Spleen (tissue), 11 donors: ENCODE measurements at regions not wholly inside any gene's neighbourhood (a gene's known extent, or its start where the extent isn't known, plus 50 kb on each side); places are given as distances from the start of the nearest gene placed in this dataset.

Experiments
- DNase-seq: peaks from one replicate; pipeline ENCODE4 v3.0.0-alpha.2; 2020
- H3K27ac ChIP-seq, 8 donors: fragments of 200-600 bp; sonication (generic) in 7 of 8; 1 replicate in 4 of 8; 2 replicates in 4 of 8; pipeline versions ENCODE4 v1.5.0 to v1.8.0; 2016 to 2021; ENCODE audit warnings: inconsistent platforms in 4 of 8, mild to moderate bottlenecking in 4 of 8, moderate library complexity in 1 of 8
- H3K27me3 ChIP-seq, 7 donors: fragments of 200-600 bp; sonication (generic) in 6 of 7; replicated peaks in 1 of 7; 1 replicate in 4 of 7; 2 replicates in 3 of 7; pipeline versions ENCODE4 v1.5.0 to v1.8.0; 2016 to 2021; ENCODE audit warnings: inconsistent platforms in 3 of 7, mild to moderate bottlenecking in 1 of 7
- H3K36me3 ChIP-seq, 6 donors: fragments of 200-600 bp; sonication (generic) in 5 of 6; 1 replicate in 4 of 6; 2 replicates in 2 of 6; pipeline versions ENCODE4 v1.5.0 to v1.8.0; 2016 to 2021; ENCODE audit warnings: inconsistent platforms in 2 of 6
- H3K4me1 ChIP-seq, 6 donors: fragments of 200-600 bp; sonication (generic) in 5 of 6; 1 replicate in 3 of 6; 2 replicates in 3 of 6; pipeline versions ENCODE4 v1.5.0 to v1.8.0; 2016 to 2021; ENCODE audit warnings: inconsistent platforms in 3 of 6
- H3K4me3 ChIP-seq, 8 donors: fragments of 200-600 bp; sonication (generic) in 7 of 8; 1 replicate in 4 of 8; 2 replicates in 4 of 8; pipeline versions ENCODE4 v1.5.0 to v1.8.0; 2016 to 2021; ENCODE audit warnings: inconsistent platforms in 4 of 8, mild to moderate bottlenecking in 4 of 8, moderate library complexity in 2 of 8
- H3K9me3 ChIP-seq, 8 donors: fragments of 200-600 bp; sonication (generic) in 7 of 8; 1 replicate in 4 of 8; 2 replicates in 4 of 8; pipeline versions ENCODE4 v1.5.0 to v1.8.0; 2016 to 2021; ENCODE audit warnings: inconsistent platforms in 4 of 8
- POLR2A ChIP-seq, 3 donors: fragments of 450-650 bp; IDR thresholded peaks; one replicate each; pipeline ENCODE4 v1.5.1; 2017; ENCODE audit warnings: antibody characterized with exemption in 3 of 3, mild to moderate bottlenecking in 1 of 3
- POLR2AphosphoS5 ChIP-seq, 3 donors: sonication (generic); formaldehyde crosslinking; IDR thresholded peaks; one replicate each; pipeline ENCODE4 v1.5.1; 2017; ENCODE audit warnings: antibody characterized with exemption in 3 of 3
- WGBS, 5 donors: extraction: QIAGEN DNeasy Blood & Tissue Kit in 3 of 5; methylation state at CpG; one replicate each; pipeline versions ENCODE4 v1.1.5 to v1.1.7; 2013 to 2018; 5-methylcytosine and 5-hydroxymethylcytosine counted together
- intact Hi-C: fragments of 100-400 bp; cut with DNase I; formaldehyde crosslinking; loops from one replicate; pipeline ENCODE4 v1.15.0; 2023; ENCODE audit warnings: low total_unique reads
- TF ChIP-seq, protein P1 (sequence below), 11 experiments: fragments of 200-600 bp in 7 of 11; fragments of 450-650 bp in 4 of 11; sonication (generic) in 4 of 11; IDR thresholded peaks in 8 of 11; conservative IDR thresholded peaks in 3 of 11; 1 replicate in 7 of 11; 2 replicates in 4 of 11; pipeline versions ENCODE4 v1.4.0 to v1.8.0; 2016 to 2021; ENCODE audit warnings: antibody characterized with exemption in 11 of 11, inconsistent platforms in 4 of 11, mild to moderate bottlenecking in 1 of 11
- donor health status: healthy with polysubstance abuse.
- donor health status: DM: no; HTN: no; CAD: no; lungs with moderate emphysema.
- donor health status: DM: no; HTN: no; CAD: no.
- donor health status: Bipolar disorder and iron deficiency.
- donor health status: healthy.
- donor health status: DM: no; HTN: no; CAD: no.
- donor health status: DM: yes; HTN: yes; CAD: no.

- Histone ChIP-seq H3K36me3 (no peaks in the 10 kb centered on the region), H3K4me1 (no peaks in the 10 kb centered on the region), H3K27ac (no peak overlapping the region), H3K27me3 (peaks cover 0 to 65% (median 5%) of the 10 kb centered on the region in 7 donors), H3K4me3 (no peak overlapping the region), H3K9me3 (no peaks in the 10 kb centered on the region)
- TF ChIP-seq, protein P1, sequence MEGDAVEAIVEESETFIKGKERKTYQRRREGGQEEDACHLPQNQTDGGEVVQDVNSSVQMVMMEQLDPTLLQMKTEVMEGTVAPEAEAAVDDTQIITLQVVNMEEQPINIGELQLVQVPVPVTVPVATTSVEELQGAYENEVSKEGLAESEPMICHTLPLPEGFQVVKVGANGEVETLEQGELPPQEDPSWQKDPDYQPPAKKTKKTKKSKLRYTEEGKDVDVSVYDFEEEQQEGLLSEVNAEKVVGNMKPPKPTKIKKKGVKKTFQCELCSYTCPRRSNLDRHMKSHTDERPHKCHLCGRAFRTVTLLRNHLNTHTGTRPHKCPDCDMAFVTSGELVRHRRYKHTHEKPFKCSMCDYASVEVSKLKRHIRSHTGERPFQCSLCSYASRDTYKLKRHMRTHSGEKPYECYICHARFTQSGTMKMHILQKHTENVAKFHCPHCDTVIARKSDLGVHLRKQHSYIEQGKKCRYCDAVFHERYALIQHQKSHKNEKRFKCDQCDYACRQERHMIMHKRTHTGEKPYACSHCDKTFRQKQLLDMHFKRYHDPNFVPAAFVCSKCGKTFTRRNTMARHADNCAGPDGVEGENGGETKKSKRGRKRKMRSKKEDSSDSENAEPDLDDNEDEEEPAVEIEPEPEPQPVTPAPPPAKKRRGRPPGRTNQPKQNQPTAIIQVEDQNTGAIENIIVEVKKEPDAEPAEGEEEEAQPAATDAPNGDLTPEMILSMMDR (IDR thresholded peaks at IDR 0.05 in 8 of 11, conservative IDR thresholded peaks at IDR 0.05 in 3 of 11), result no peak
- no peak for TF ChIP-seq POLR2A (IDR thresholded peaks at IDR 0.05)
- TF ChIP-seq POLR2AphosphoS5 (IDR thresholded peaks at IDR 0.05), result no peak
- 52 to 69% (median 55%) methylated on average over 14 to 17 of the region's 17 CpGs for WGBS, 5 donors
- no peak for DNase-seq
- intact Hi-C loops, result no loop called here
Measured at GRCh38 chr16:86389566-86390328, 120.6 kb upstream of the FOXF1 start.

- intact Hi-C loops, result no loop called here
- WGBS, 5 donors, result 60 to 93% (median 80%) methylated on average over 1 of the region's 1 CpG
Measured at GRCh38 chr16:86390335-86390734, 120.0 kb upstream of the FOXF1 start.

DNA sequence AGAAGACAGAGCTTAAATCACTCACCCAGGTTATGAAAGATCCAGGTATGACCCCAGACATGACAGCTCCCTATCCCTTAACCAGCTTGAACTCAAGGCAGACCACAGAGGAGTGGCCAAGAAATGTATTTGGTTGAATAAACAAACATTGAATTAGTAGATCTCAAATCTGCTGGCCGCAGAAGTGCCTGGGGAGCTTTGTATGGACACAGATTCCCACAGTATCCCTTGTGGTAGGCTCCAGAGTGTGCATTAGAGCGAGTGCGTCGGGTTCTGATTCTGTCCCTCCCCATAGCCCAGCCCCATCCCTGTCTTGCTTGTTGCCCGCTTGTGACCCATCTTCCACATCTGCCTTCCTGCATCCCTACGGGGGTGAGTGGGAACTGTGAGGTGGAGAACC is 118.8 kb upstream of the FOXF1 start:
- Histone ChIP-seq H3K4me3 (no peak overlapping the region), H3K9me3 (no peaks in the 10 kb centered on the region), H3K36me3 (no peaks in the 10 kb centered on the region), H3K27me3 (peaks cover 0 to 57% (median 0%) of the 10 kb centered on the region in 7 donors), H3K4me1 (no peaks in the 10 kb centered on the region), H3K27ac (no peak overlapping the region)
- intact Hi-C loops, result no loop called here
- WGBS, 5 donors, result 83 to 92% (median 88%) methylated on average over 3 to 6 of the region's 6 CpGs
- no peak for TF ChIP-seq POLR2A (IDR thresholded peaks at IDR 0.05)
- TF ChIP-seq POLR2AphosphoS5 (IDR thresholded peaks at IDR 0.05), result no peak
- TF ChIP-seq, protein P1 (IDR thresholded peaks at IDR 0.05 in 8 of 11, conservative IDR thresholded peaks at IDR 0.05 in 3 of 11), result no peak
- no peak for DNase-seq

More at GRCh38 chr16:86390335-86390734, 120.0 kb upstream of the FOXF1 start:
- H3K4me1 ChIP-seq, result no peaks in the 10 kb centered on the region
- TF ChIP-seq POLR2AphosphoS5 (IDR thresholded peaks at IDR 0.05) (no peak), POLR2A (IDR thresholded peaks at IDR 0.05) (no peak)
- TF ChIP-seq, protein P1 (IDR thresholded peaks at IDR 0.05 in 8 of 11, conservative IDR thresholded peaks at IDR 0.05 in 3 of 11), result no peak
- H3K9me3 ChIP-seq, result no peaks in the 10 kb centered on the region
- peaks cover 0 to 60% (median 3%) of the 10 kb centered on the region in 7 donors for H3K27me3 ChIP-seq
- no peaks in the 10 kb centered on the region for H3K36me3 ChIP-seq
- no peak overlapping the region for H3K4me3 ChIP-seq
- no peak overlapping the region for H3K27ac ChIP-seq
- no peak for DNase-seq

DNA sequence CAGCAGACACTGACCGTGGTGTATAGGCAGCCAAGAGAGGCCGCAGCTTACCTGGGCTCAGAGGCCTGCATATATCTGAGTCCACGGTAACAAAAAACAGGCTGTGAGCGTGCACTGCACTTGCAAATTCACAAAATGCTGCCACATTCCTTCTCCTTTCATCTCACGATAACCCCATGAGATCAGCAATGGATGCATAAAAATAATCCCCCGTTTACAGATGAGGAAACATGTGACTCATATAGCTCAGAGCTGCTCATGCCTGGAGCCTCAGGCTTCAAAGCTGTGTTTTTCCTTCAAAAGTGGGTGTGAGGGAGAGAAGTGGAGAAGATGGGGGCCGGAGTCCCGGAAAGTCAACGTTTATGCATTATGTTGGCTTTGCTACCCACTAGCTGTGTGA is 118.3 kb upstream of the FOXF1 start:
- no peak overlapping the region for H3K4me3 ChIP-seq
- intact Hi-C loops, result no loop called here

More for the DNA sequence above, 118.3 kb upstream of the FOXF1 start:
- no peak for DNase-seq
- Histone ChIP-seq H3K36me3 (no peaks in the 10 kb centered on the region), H3K4me1 (no peaks in the 10 kb centered on the region), H3K27ac (no peak overlapping the region), H3K27me3 (peaks cover 0 to 53% (median 0%) of the 10 kb centered on the region in 7 donors), H3K9me3 (no peaks in the 10 kb centered on the region)
- no peak for TF ChIP-seq POLR2AphosphoS5 (IDR thresholded peaks at IDR 0.05)
- TF ChIP-seq POLR2A (IDR thresholded peaks at IDR 0.05), result no peak
- TF ChIP-seq, protein P1 (IDR thresholded peaks at IDR 0.05 in 8 of 11, conservative IDR thresholded peaks at IDR 0.05 in 3 of 11), result no peak
- 76 to 91% (median 86%) methylated on average over 9 of the region's 9 CpGs for WGBS, 5 donors
